CD4-positive, alpha-beta T cell treated with Interleukin-17A for 1 hour (primary cell): ENCODE measurements at regions not wholly inside any gene's neighbourhood (a gene's known extent, or its start where the extent isn't known, plus 50 kb on each side); places are given as distances from the start of the nearest gene placed in this dataset.

ENCODE experiments used
- DNase-seq: peaks from one replicate; pipeline ENCODE4 v3.0.0-alpha.2; 2020

GRCh38 chr10:32167450-32167849, 111.2 kb upstream of the KIF5B start:
- DNase-seq = no peak

GRCh38 chr10:32166365-32166764, 110.1 kb upstream of the KIF5B start:
- DNase-seq = no peak

GRCh38 chr10:32163762-32164148, 107.5 kb upstream of the KIF5B start:
- no peak for DNase-seq

- DNase-seq = no peak
These were observed 107.0 kb upstream of the KIF5B start for GRCh38 chr10:32163071-32163761.

- no peak for DNase-seq
These were observed 105.4 kb upstream of the KIF5B start for GRCh38 chr10:32161586-32161985.

- no peak for DNase-seq
These were observed 104.6 kb upstream of the KIF5B start for GRCh38 chr10:32160864-32161263.

- no peak for DNase-seq
These were observed 103.0 kb upstream of the KIF5B start for GRCh38 chr10:32159264-32159663.

- DNase-seq = no peak
These were observed 99.8 kb upstream of the KIF5B start for GRCh38 chr10:32156031-32156495.

GRCh38 chr10:32155075-32155516, 98.9 kb upstream of the KIF5B start:
- no peak for DNase-seq

- no peak for DNase-seq
These were observed 97.7 kb upstream of the KIF5B start for GRCh38 chr10:32153931-32154330.

- DNase-seq = no peak
These were observed 97.0 kb upstream of the KIF5B start for GRCh38 chr10:32153252-32153651.

GRCh38 chr10:32151871-32152270, 95.6 kb upstream of the KIF5B start:
- no peak for DNase-seq

GRCh38 chr10:32150532-32151101, 94.4 kb upstream of the KIF5B start:
- DNase-seq = peak; percentile 19

GRCh38 chr10:32149252-32149955, 93.2 kb upstream of the KIF5B start:
- no peak for DNase-seq

GRCh38 chr10:32148864-32149251, 92.6 kb upstream of the KIF5B start:
- no peak for DNase-seq

GRCh38 chr10:32147730-32148129, 91.5 kb upstream of the KIF5B start:
- DNase-seq = no peak

GRCh38 chr10:32146166-32146565, 89.9 kb upstream of the KIF5B start:
- DNase-seq = no peak

- DNase-seq = no peak
These were observed 88.8 kb upstream of the KIF5B start for GRCh38 chr10:32144817-32145688.

- DNase-seq = no peak
These were observed 87.2 kb upstream of the KIF5B start for GRCh38 chr10:32143302-32143847.

GRCh38 chr10:32142646-32143045, 86.4 kb upstream of the KIF5B start:
- no peak for DNase-seq

- no peak for DNase-seq
These were observed 85.0 kb upstream of the KIF5B start for GRCh38 chr10:32141018-32141807.

- DNase-seq = no peak
These were observed 84.2 kb upstream of the KIF5B start for GRCh38 chr10:32140403-32140802.
